Neural crest cell (in vitro differentiated cells): ENCODE measurements at regions not wholly inside any gene's neighbourhood (a gene's known extent, or its start where the extent isn't known, plus 50 kb on each side); places are given as distances from the start of the nearest gene placed in this dataset.

Source experiments
- DNase-seq: peaks from one replicate; pipeline ENCODE4 v3.0.0; 2021; ENCODE audit warnings: low read depth, mixed read lengths, low spot score
- H3K27ac Mint-ChIP-seq: one replicate; pipeline ENCODE4 v1.8.0; 2021; ENCODE audit warnings: mild to moderate bottlenecking, mixed read lengths; ENCODE audit not compliant: unreplicated experiment
- H3K27me3 Mint-ChIP-seq: 2 replicates; pipeline ENCODE4 v1.8.0; 2021; ENCODE audit warnings: low read depth, mild to moderate bottlenecking, mixed read lengths
- H3K36me3 Mint-ChIP-seq: 2 replicates; pipeline ENCODE4 v1.8.0; 2021; ENCODE audit warnings: low read depth, mild to moderate bottlenecking, mixed read lengths
- H3K4me1 Mint-ChIP-seq: 2 replicates; pipeline ENCODE4 v1.8.0; 2021; ENCODE audit warnings: mixed read lengths
- H3K4me3 Mint-ChIP-seq: one replicate; pipeline ENCODE4 v1.8.0; 2021; ENCODE audit warnings: mild to moderate bottlenecking, mixed read lengths
- H3K9me3 Mint-ChIP-seq: 2 replicates; pipeline ENCODE4 v1.8.0; 2021; ENCODE audit warnings: mixed read lengths
- TF ChIP-seq, protein P1 (sequence below): fragments of 200-600 bp; sonication (generic); conservative IDR thresholded peaks from 2 replicates; pipeline ENCODE4 v1.5.0; 2021; ENCODE audit warnings: antibody characterized with exemption, mild to moderate bottlenecking

GRCh38 chr10:1944487-1944886 is 207.2 kb upstream of the ADARB2 start:
- no peak for DNase-seq
- Mint-ChIP-seq H3K4me3 (no peak overlapping the region), H3K27ac (peak overlapping the region; percentile 47)

GRCh38 chr10:1942478-1942877 is 205.2 kb upstream of the ADARB2 start:
- TF ChIP-seq, protein P1, sequence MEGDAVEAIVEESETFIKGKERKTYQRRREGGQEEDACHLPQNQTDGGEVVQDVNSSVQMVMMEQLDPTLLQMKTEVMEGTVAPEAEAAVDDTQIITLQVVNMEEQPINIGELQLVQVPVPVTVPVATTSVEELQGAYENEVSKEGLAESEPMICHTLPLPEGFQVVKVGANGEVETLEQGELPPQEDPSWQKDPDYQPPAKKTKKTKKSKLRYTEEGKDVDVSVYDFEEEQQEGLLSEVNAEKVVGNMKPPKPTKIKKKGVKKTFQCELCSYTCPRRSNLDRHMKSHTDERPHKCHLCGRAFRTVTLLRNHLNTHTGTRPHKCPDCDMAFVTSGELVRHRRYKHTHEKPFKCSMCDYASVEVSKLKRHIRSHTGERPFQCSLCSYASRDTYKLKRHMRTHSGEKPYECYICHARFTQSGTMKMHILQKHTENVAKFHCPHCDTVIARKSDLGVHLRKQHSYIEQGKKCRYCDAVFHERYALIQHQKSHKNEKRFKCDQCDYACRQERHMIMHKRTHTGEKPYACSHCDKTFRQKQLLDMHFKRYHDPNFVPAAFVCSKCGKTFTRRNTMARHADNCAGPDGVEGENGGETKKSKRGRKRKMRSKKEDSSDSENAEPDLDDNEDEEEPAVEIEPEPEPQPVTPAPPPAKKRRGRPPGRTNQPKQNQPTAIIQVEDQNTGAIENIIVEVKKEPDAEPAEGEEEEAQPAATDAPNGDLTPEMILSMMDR, result no peak
- Mint-ChIP-seq H3K4me1 (no peaks in the 10 kb centered on the region), H3K9me3 (peaks cover 3% of the 10 kb centered on the region)

More at GRCh38 chr10:1944487-1944886, 207.2 kb upstream of the ADARB2 start:
- H3K27me3 Mint-ChIP-seq, result no peaks in the 10 kb centered on the region
- H3K4me1 Mint-ChIP-seq, result no peaks in the 10 kb centered on the region
- no peaks in the 10 kb centered on the region for H3K36me3 Mint-ChIP-seq
- TF ChIP-seq, protein P1, result no peak
- H3K9me3 Mint-ChIP-seq, result peaks cover 3% of the 10 kb centered on the region

DNA sequence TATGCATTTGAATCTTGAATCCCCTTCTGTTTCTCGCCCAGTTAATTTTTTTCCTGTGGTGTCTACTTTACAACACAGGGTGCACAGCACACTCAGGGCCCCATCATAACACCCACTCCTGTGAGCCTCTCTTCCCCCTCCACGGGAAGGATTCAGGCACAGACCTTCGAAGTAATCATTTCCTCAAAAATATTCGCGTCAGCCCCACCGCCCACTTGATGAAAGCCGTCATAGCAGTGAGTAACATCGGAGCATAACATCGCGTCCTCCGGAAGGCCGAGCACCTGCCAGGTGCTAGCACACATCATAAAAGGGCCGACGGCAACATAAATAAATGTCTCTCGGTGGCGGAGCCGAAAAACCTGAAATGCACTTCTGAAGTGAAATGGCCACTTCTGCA is 201.7 kb upstream of the ADARB2 start:
- Mint-ChIP-seq H3K4me1 (no peaks in the 10 kb centered on the region), H3K36me3 (no peaks in the 10 kb centered on the region), H3K9me3 (peaks cover 3% of the 10 kb centered on the region), H3K27me3 (no peaks in the 10 kb centered on the region), H3K27ac (no peak overlapping the region), H3K4me3 (no peak overlapping the region)
- TF ChIP-seq, protein P1, result no peak
- no peak for DNase-seq

More at GRCh38 chr10:1942478-1942877, 205.2 kb upstream of the ADARB2 start:
- Mint-ChIP-seq H3K27me3 (no peaks in the 10 kb centered on the region), H3K36me3 (no peaks in the 10 kb centered on the region), H3K4me3 (no peak overlapping the region), H3K27ac (no peak overlapping the region)
- no peak for DNase-seq

DNA sequence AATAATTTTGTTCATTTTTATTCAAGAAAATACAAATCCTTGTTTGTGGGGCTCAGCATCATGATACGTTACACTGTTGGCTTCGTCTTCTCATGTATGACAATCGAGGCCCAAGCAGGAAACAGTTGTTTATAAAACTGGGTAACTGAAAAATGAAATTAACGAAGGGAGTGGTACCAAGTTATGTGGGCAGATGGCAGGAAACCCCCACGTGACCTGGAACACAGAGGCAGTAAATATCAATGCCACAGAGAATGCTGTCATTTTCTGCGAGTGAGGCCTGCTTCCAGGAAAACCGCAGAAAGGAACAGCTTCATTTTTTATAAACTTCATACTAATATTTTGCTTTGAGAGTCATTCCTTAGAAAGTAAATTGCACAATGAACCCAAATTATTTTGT is 201.0 kb upstream of the ADARB2 start:
- Mint-ChIP-seq H3K36me3 (no peaks in the 10 kb centered on the region), H3K27me3 (no peaks in the 10 kb centered on the region), H3K27ac (no peak overlapping the region), H3K4me1 (no peaks in the 10 kb centered on the region), H3K9me3 (peaks cover 3% of the 10 kb centered on the region), H3K4me3 (no peak overlapping the region)
- TF ChIP-seq, protein P1, result no peak
- DNase-seq, result no peak

- H3K36me3 Mint-ChIP-seq, result no peaks in the 10 kb centered on the region
- TF ChIP-seq, protein P1, result no peak
- no peaks in the 10 kb centered on the region for H3K4me1 Mint-ChIP-seq
- H3K9me3 Mint-ChIP-seq, result no peaks in the 10 kb centered on the region
- DNase-seq, result no peak
- no peak overlapping the region for H3K4me3 Mint-ChIP-seq
- H3K27ac Mint-ChIP-seq, result no peak overlapping the region
- no peaks in the 10 kb centered on the region for H3K27me3 Mint-ChIP-seq
Observed at GRCh38 chr10:1935912-1936311, 198.6 kb upstream of the ADARB2 start.

DNA sequence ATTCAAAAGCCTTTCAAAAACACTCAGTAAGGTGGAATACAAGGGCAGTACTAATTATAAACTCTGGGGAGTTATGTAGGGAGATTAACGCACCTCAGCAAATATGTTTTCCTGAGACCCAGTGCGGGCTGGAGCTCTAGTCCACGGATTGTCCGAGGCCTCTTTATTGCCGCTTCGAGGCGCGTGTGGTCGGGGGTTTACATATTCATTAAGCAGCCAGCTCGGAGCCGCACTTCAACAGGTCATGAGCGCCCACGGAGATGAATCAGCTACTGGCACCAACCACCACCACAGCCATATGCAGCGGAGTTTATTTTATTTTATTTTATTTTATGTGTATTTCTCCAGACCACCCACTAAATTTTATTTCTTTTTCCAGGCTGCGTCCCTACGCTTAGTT is 195.9 kb upstream of the ADARB2 start:
- Mint-ChIP-seq H3K4me3 (no peak overlapping the region), H3K36me3 (no peaks in the 10 kb centered on the region), H3K4me1 (no peaks in the 10 kb centered on the region), H3K27me3 (no peaks in the 10 kb centered on the region), H3K27ac (no peak overlapping the region), H3K9me3 (no peaks in the 10 kb centered on the region)
- DNase-seq, result no peak
- TF ChIP-seq, protein P1, result no peak
